Activated CD8-positive, alpha-beta T cell treated with anti-CD3 and anti-CD28 coated beads for 36 hours (primary cell): ENCODE measurements at regions not wholly inside any gene's neighbourhood (a gene's known extent, or its start where the extent isn't known, plus 50 kb on each side); places are given as distances from the start of the nearest gene placed in this dataset.
"Not testable (repeated sequence)": the region's sequence is repeated elsewhere in the genome, so short reads cannot be mapped to it uniquely, and the experiment has no call there.

Experiments
- ATAC-seq: fragments of 200-7000 bp; cut with Tn5 transposase; one replicate; pipeline ENCODE4 v1.10.0; 2021; ENCODE audit warnings: mild to moderate bottlenecking, moderate library complexity
- CTCF ChIA-PET: fragments of 350-600 bp; sonication (Branson Sonifier 250); formaldehyde crosslinking; loops from one replicate; lab custom pipeline; 2021; ENCODE audit warnings: antibody characterized with exemption; lab: Charles Lee
- POLR2A ChIA-PET: fragments of 350-600 bp; sonication (Branson Sonifier 250); formaldehyde crosslinking; loops from one replicate; lab custom pipeline; 2021; ENCODE audit warnings: antibody characterized with exemption; lab: Charles Lee
- DNase-seq: peaks from one replicate; pipeline ENCODE4 v3.0.0-alpha.2; 2020
- H3K27ac Mint-ChIP-seq: one replicate; pipeline ENCODE4 v1.8.0; 2021; ENCODE audit warnings: mild to moderate bottlenecking, mixed read lengths
- H3K27me3 Mint-ChIP-seq: one replicate; pipeline ENCODE4 v1.8.0; 2021; ENCODE audit warnings: mixed read lengths
- H3K36me3 Mint-ChIP-seq: one replicate; pipeline ENCODE4 v1.8.0; 2021; ENCODE audit warnings: low read depth, mixed read lengths
- H3K4me1 Mint-ChIP-seq: one replicate; pipeline ENCODE4 v1.8.0; 2021; ENCODE audit warnings: low read depth, mixed read lengths
- H3K4me3 Mint-ChIP-seq: one replicate; pipeline ENCODE4 v1.8.0; 2021; ENCODE audit warnings: mild to moderate bottlenecking, moderate library complexity, mixed read lengths
- H3K9me3 Mint-ChIP-seq: one replicate; pipeline ENCODE4 v1.8.0; 2021; ENCODE audit warnings: mixed read lengths
- intact Hi-C: fragments of 100-400 bp; cut with micrococcal nuclease; formaldehyde crosslinking; loops from one replicate; pipeline ENCODE4 v1.10.0; 2022
- TF ChIP-seq, protein P1 (sequence below): fragments of 200-600 bp; IDR thresholded peaks from one replicate; pipeline ENCODE4 v1.8.0; 2022; ENCODE audit warnings: antibody characterized with exemption, mild to moderate bottlenecking

DNA sequence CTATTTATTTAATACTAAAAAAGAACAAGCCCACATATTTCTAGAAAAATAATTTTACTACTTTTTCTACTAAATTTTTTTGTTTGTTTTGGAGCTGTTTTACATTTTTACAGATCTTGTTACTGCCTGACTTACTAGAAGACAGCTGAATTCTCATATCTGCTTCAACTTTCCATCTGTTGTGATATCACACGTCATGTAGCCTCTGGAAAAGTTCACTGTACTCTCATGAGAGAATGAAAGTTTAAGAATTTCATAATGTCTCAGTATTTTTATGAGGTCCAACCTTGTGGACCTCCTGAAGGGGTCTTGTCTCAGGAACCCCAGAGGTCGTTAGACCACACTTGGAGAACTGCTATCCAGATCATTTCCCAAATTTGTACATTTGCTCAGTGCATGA lies 81.7 kb upstream of the MTHFD1L start:
- ChIA-PET CTCF (no interaction called here), POLR2A (no interaction called here)
- no peak for ATAC-seq
- Mint-ChIP-seq H3K27ac (no peak overlapping the region), H3K9me3 (no peaks in the 10 kb centered on the region), H3K27me3 (no peaks in the 10 kb centered on the region), H3K4me3 (no peak overlapping the region), H3K4me1 (no peaks in the 10 kb centered on the region), H3K36me3 (no peaks in the 10 kb centered on the region)
- TF ChIP-seq, protein P1, sequence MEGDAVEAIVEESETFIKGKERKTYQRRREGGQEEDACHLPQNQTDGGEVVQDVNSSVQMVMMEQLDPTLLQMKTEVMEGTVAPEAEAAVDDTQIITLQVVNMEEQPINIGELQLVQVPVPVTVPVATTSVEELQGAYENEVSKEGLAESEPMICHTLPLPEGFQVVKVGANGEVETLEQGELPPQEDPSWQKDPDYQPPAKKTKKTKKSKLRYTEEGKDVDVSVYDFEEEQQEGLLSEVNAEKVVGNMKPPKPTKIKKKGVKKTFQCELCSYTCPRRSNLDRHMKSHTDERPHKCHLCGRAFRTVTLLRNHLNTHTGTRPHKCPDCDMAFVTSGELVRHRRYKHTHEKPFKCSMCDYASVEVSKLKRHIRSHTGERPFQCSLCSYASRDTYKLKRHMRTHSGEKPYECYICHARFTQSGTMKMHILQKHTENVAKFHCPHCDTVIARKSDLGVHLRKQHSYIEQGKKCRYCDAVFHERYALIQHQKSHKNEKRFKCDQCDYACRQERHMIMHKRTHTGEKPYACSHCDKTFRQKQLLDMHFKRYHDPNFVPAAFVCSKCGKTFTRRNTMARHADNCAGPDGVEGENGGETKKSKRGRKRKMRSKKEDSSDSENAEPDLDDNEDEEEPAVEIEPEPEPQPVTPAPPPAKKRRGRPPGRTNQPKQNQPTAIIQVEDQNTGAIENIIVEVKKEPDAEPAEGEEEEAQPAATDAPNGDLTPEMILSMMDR, result no peak
- intact Hi-C loops, result no loop called here
- no peak for DNase-seq

DNA sequence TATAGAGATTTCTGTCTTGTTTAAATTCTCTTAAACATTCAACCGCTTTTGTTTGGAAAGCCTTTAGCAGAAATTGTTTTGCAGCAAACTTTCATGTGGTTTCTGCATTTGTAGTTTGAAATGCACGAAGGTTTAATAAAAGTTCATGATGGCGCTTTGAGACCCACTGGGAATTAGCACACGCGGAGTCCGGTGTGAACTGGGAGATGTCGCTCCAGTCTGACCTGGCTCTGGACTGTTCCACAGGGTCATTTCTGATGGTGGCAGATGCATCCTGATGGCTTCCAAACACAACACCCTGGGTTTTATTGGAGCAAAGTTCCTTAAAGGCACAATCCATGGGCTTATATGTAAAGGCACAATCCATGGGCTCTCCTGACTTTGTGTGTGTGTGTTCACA lies 78.1 kb upstream of the MTHFD1L start:
- intact Hi-C loops, result no loop called here
- ChIA-PET CTCF (no interaction called here), POLR2A (no interaction called here)
- Mint-ChIP-seq H3K27me3 (no peaks in the 10 kb centered on the region), H3K4me1 (no peaks in the 10 kb centered on the region), H3K4me3 (no peak overlapping the region), H3K36me3 (no peaks in the 10 kb centered on the region), H3K27ac (no peak overlapping the region), H3K9me3 (no peaks in the 10 kb centered on the region)
- no peak for DNase-seq
- ATAC-seq, result no peak
- TF ChIP-seq, protein P1, result no peak

DNA sequence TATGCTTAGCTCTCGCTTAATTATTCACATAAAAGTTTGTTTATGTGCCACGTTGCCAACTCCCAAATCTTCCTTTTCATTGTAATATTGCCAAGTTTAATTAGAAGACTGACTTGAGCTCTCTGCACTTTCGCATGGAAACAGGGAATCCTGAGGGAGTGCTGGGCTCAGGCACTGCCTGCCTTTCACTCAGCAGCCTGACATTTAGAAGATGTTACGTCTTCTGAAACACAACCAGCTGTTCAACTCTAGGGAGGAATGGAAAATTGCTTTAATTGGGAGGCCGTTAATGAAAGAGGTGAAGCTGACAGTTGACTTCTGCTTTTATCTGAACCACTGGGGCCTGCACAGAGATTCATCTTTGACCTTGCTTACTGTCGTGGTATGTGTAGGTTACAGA lies 77.4 kb upstream of the MTHFD1L start:
- Mint-ChIP-seq H3K27me3 (no peaks in the 10 kb centered on the region), H3K9me3 (no peaks in the 10 kb centered on the region), H3K4me1 (no peaks in the 10 kb centered on the region), H3K36me3 (no peaks in the 10 kb centered on the region), H3K27ac (no peak overlapping the region), H3K4me3 (no peak overlapping the region)
- no peak for ATAC-seq
- no peak for DNase-seq
- POLR2A ChIA-PET, result no interaction called here
- TF ChIP-seq, protein P1, result no peak
- intact Hi-C loops, result no loop called here
- CTCF ChIA-PET, result interaction anchor here (0.9 kb wide), 1 partner anchor 29 kb away, joined by 3 read pairs; no protein-coding TSS in a partner anchor

DNA sequence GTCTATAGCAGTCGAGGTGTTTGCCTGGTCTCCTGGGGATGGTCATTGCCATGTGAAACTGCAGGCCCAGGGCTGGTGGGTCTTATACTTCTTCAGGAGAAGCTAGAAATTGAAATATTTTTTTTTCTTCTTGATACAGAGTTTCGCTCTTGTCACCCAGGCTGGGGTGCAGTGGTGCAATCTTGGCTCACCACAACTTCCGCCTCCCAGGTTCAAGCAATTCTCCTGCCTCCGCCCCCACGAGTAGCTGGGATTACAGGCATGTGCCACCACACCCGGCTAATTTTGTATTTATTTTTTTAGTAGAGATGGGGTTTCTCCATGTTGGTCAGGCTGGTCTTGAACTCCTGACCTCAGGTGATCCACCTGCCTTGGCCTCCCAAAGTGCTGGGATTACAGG lies 75.6 kb upstream of the MTHFD1L start:
- H3K27me3 Mint-ChIP-seq, H3K4me1 Mint-ChIP-seq, ATAC-seq, H3K36me3 Mint-ChIP-seq, CTCF ChIA-PET, H3K27ac Mint-ChIP-seq, POLR2A ChIA-PET, H3K4me3 Mint-ChIP-seq, H3K9me3 Mint-ChIP-seq, DNase-seq, intact Hi-C loops: not testable (repeated sequence)

DNA sequence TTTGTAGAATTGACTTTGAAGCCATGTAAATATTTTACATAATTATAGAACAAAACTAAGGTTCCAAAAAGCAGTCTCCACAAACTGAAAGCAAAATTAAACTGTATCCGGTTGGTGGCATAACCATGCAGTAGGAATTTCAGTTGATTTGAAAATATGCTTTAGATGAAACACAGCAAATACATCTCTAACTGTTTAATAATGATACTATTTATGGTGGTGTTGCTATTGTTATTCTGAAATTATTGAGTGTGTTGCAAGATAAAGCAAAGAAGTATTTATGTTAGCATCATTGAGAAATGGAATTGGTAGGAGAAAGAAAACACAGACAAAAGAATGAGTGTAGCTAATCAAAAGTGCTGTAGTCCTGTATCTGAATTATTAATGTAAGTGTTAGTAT lies 73.8 kb upstream of the MTHFD1L start:
- H3K4me3 Mint-ChIP-seq, result no peak overlapping the region
- H3K27me3 Mint-ChIP-seq, result no peaks in the 10 kb centered on the region
- intact Hi-C loops, result no loop called here
- H3K9me3 Mint-ChIP-seq, result no peaks in the 10 kb centered on the region
- DNase-seq (no peak), ATAC-seq (no peak)
- CTCF ChIA-PET, result no interaction called here
- TF ChIP-seq, protein P1, result no peak
- POLR2A ChIA-PET, result no interaction called here
- no peaks in the 10 kb centered on the region for H3K4me1 Mint-ChIP-seq
- no peaks in the 10 kb centered on the region for H3K36me3 Mint-ChIP-seq
- H3K27ac Mint-ChIP-seq, result no peak overlapping the region

DNA sequence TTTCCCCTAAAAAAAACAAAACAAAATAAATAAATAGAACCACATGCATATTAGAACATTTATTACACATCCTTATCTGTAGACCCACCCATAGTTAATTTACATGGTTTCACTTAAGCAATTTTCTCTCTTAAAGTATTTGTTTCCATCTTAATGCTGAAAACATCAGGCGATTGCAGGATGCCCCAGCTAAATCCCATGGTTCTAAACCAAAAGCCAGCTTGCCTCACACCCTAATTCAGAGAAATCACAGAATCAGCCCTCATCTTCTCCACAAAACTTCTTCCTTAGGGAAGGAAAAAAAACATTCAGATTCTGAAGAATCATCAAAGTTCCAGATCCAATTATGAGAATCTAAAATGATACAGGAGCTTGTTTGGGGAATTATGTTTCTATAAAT lies 67.6 kb upstream of the MTHFD1L start:
- no peaks in the 10 kb centered on the region for H3K36me3 Mint-ChIP-seq
- CTCF ChIA-PET, result no interaction called here
- H3K27me3 Mint-ChIP-seq, result no peaks in the 10 kb centered on the region
- H3K27ac Mint-ChIP-seq, result no peak overlapping the region
- H3K4me1 Mint-ChIP-seq, result no peaks in the 10 kb centered on the region
- intact Hi-C loops, result no loop called here
- H3K4me3 Mint-ChIP-seq, result no peak overlapping the region
- POLR2A ChIA-PET, result interaction anchor here (0.7 kb wide), 2 partner anchors 24 to 85 kb away, joined by 3 read pairs; no protein-coding TSS in a partner anchor
- TF ChIP-seq, protein P1, result no peak
- DNase-seq (no peak), ATAC-seq (no peak)
- H3K9me3 Mint-ChIP-seq, result no peaks in the 10 kb centered on the region
